HuH-7 (cell line): ENCODE measurements at regions not wholly inside any gene's neighbourhood (a gene's known extent, or its start where the extent isn't known, plus 50 kb on each side); places are given as distances from the start of the nearest gene placed in this dataset.

Experiments used
- DNase-seq: peaks from one replicate; pipeline ENCODE4 v3.0.0; 2011; ENCODE audit warnings: low spot score

DNA sequence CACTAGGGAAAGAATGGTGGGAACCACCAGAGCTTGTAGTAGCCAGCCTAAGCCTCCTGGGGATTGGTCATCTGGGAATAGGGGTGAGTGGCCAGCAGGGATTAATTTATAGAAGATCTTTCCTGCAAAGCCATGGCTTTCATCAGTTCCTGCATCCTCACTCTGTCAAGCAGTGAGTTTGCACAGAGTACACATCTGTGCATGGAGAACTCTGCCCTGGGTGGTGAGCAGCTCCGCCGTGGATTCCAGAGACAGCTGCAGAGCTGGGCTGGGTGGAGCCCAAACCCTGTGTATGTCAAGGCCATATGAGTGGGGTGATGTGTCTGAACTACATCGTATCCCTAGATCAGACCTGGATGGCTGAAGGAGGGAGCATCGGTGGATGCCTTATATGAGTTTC lies 182.2 kb downstream of the GLI2 start:
- DNase-seq, result no peak

GRCh38 chr2:120919216-120919615 lies 183.5 kb downstream of the GLI2 start:
- no peak for DNase-seq

- no peak for DNase-seq
Observed at GRCh38 chr2:120919771-120920453, 184.2 kb downstream of the GLI2 start.

DNA sequence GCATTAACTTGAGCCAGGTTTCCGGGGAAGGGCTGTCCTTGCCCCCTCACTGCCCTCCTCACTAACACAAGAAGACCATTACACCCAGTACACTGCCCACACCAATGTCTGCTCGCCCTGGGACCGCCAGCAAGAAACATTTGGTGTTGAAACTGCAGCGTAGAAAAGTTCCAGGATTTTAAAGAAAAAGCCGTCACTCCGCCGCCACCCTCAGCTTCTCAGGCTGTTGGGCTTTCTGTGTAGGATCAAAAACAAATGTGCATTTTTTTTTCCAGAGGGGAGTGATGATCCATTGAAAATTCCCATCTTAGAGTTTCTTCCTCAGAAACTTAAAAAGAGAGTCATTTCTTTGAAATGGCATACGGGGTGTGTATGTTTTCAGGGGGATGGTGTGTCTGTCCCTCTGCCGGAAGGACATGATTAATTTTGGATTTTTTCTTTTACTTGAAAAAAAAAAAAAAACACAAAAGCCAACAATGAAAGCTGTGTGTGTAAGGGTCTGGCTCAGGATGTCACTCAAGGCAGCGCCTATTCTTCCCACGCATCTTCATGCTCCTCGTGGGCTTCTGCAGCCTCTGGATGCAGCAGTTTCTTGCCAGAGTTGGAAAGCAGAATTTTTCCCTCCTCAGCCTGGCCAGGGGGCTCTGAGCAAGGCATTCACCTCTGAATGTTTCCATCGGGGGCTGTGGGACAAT lies 184.9 kb downstream of the GLI2 start:
- DNase-seq, result no peak

GRCh38 chr2:120921457-120921856 lies 185.8 kb downstream of the GLI2 start:
- no peak for DNase-seq

- DNase-seq, result no peak
Observed at GRCh38 chr2:120922571-120923332, 187.1 kb downstream of the GLI2 start.

GRCh38 chr2:120923426-120923825 lies 187.8 kb downstream of the GLI2 start:
- DNase-seq, result no peak

- no peak for DNase-seq
Observed at GRCh38 chr2:120924924-120925323, 189.3 kb downstream of the GLI2 start.

DNA sequence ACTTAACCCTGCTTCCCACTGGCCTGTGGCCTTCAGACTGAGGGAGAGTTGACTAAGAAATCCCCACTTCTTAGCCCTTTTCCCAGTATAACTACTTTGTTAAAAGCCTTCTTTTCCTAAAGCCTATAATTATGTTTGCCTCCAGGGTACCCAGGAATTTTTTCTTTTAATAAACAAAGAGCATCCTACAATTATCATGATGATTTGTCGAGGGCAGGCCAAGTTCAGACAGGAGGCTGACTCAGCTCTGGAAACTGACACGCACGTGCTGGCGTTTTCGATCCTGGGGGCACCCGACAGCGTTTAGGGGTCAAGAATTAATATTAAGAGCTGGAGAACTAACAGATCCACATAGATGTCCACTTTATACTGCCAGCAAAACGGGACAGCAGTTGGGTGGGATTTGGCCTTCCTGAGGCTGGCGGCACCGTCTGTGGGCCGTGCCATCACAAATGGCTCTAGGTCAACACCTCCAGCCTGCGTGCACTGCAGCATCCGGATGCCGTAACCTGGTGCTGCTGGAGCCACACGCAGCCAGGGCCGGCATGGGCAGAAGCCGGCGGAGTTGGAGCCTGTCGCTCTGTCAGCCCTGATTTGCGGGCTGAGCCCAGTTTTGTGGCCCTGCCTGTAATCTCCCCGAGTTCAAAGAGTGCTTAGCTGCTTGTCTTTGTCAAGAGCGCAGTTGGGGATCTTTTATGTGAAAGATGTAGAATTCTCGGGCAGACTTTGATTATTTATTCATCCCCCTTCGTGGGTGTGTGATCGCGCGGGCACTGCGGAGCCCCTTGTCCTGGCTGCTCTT lies 191.0 kb downstream of the GLI2 start:
- no peak for DNase-seq

GRCh38 chr2:120927265-120927628 lies 191.6 kb downstream of the GLI2 start:
- DNase-seq, result no peak

DNA sequence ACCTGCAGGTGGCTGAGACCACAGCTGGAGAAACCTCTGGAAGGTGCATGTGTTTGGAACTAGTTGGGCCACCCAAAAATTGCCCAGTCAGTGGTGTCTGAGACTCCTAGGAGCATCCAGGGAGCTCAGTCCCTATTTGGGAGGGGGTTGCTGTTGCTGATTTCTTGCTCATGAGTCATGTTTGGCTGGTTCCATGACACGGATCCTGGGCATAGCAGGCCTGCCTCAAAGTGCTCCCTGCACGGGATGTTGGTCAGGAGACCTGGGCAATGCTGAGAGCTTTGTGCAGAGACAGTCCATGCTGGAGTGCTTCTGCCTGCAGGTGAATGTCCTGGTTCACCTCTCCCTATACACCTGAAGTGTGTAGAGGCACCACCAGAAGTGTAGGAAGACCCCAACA lies 194.2 kb downstream of the GLI2 start:
- DNase-seq, result no peak

DNA sequence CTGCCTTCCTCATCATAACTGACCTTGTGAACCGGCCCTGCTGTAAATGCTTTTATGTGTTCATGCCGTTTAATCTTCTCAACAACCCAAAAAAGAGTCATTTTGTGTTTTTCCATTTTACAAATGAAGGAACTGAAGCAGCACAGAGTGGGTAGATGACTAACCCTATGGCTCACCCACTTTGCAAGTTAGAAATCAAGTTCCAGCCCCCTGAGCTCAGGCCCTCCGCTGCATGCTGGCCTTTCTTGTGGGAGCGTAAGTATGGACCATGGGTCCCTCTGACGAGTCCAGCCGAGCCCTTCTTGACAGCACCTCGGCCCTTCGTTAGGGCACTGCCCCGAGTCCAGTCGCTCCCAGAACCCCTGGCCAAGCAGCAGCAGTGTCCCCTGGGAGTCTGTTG lies 194.6 kb downstream of the GLI2 start:
- no peak for DNase-seq

- no peak for DNase-seq
Observed at GRCh38 chr2:120930864-120931263, 195.2 kb downstream of the GLI2 start.

DNA sequence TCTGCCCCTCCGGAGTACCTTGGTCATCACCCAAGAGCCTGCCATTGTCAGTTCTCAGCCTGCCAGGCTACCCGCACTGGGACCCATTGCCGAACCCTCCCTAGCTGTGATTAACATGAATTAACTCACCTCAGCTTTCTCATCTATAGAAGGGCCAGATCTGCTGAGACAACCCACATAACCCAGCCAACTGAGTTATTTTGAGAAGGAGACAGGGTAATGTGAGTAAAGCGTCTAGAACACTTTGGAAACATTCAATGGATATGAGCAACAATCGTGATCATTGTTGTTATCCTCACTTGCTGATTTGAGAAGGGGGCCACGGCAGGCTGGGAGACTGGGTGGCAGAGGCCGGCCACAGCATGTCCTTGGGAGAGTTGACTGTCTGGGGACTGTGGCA lies 196.8 kb downstream of the GLI2 start:
- no peak for DNase-seq

- no peak for DNase-seq
Observed at GRCh38 chr2:120932881-120933280, 197.2 kb downstream of the GLI2 start.

- DNase-seq, result no peak
Observed at GRCh38 chr2:120933693-120934573, 198.3 kb downstream of the GLI2 start.

GRCh38 chr2:120934574-120935338 lies 199.1 kb downstream of the GLI2 start:
- DNase-seq, result peak; percentile 30

GRCh38 chr2:120935339-120936313 lies 200.0 kb downstream of the GLI2 start:
- peak; percentile 76 for DNase-seq
